HG02571 (cell line): ENCODE measurements at regions not wholly inside any gene's neighbourhood (a gene's known extent, or its start where the extent isn't known, plus 50 kb on each side); places are given as distances from the start of the nearest gene placed in this dataset.

Experiments
- ATAC-seq: cut with Tn5 transposase; IDR thresholded peaks from one replicate; pipeline ENCODE4 v1.9.1; 2021; ENCODE audit warnings: mild to moderate bottlenecking, moderate library complexity; ENCODE audit not compliant: unreplicated experiment

- ATAC-seq = no peak
These were observed 266.8 kb upstream of the STEAP1 start for GRCh38 chr7:89887489-89887888.

GRCh38 chr7:89908736-89909135 is 245.5 kb upstream of the STEAP1 start:
- no peak for ATAC-seq

GRCh38 chr7:89914711-89915110 is 239.6 kb upstream of the STEAP1 start:
- ATAC-seq = no peak

- no peak for ATAC-seq
These were observed 228.1 kb upstream of the STEAP1 start for GRCh38 chr7:89926194-89926593.

GRCh38 chr7:89926701-89927100 is 227.6 kb upstream of the STEAP1 start:
- ATAC-seq = no peak

- ATAC-seq = no peak
These were observed 226.5 kb upstream of the STEAP1 start for GRCh38 chr7:89927762-89928161.

GRCh38 chr7:89928451-89928850 is 225.8 kb upstream of the STEAP1 start:
- ATAC-seq = no peak

- ATAC-seq = no peak
These were observed 220.2 kb upstream of the STEAP1 start for GRCh38 chr7:89934101-89934500.

GRCh38 chr7:89943525-89944050 is 210.7 kb upstream of the STEAP1 start:
- no peak for ATAC-seq

- no peak for ATAC-seq
These were observed 195.7 kb upstream of the STEAP1 start for GRCh38 chr7:89958525-89959068.

GRCh38 chr7:89966067-89966664 is 188.1 kb upstream of the STEAP1 start:
- ATAC-seq = no peak

- no peak for ATAC-seq
These were observed 178.7 kb upstream of the STEAP1 start for GRCh38 chr7:89975577-89975976.

- no peak for ATAC-seq
These were observed 166.6 kb upstream of the STEAP1 start for GRCh38 chr7:89987665-89988064.

- ATAC-seq = no peak
These were observed 166.2 kb upstream of the STEAP1 start for GRCh38 chr7:89988074-89988473.

- no peak for ATAC-seq
These were observed 164.8 kb upstream of the STEAP1 start for GRCh38 chr7:89989454-89989853.

- no peak for ATAC-seq
These were observed 159.8 kb upstream of the STEAP1 start for GRCh38 chr7:89994483-89994882.

GRCh38 chr7:89998554-89998953 is 155.7 kb upstream of the STEAP1 start:
- no peak for ATAC-seq

GRCh38 chr7:90005836-90006235 is 148.4 kb upstream of the STEAP1 start:
- ATAC-seq = no peak

- ATAC-seq = no peak
These were observed 147.1 kb upstream of the STEAP1 start for GRCh38 chr7:90007001-90007654.

GRCh38 chr7:90007831-90008230 is 146.4 kb upstream of the STEAP1 start:
- no peak for ATAC-seq

- ATAC-seq = no peak
These were observed 132.1 kb upstream of the STEAP1 start for GRCh38 chr7:90022213-90022612.

GRCh38 chr7:90025771-90026170 is 128.5 kb upstream of the STEAP1 start:
- no peak for ATAC-seq
